GM06990 (cell line): ENCODE measurements at regions not wholly inside any gene's neighbourhood (a gene's known extent, or its start where the extent isn't known, plus 50 kb on each side); places are given as distances from the start of the nearest gene placed in this dataset.

Experiments used
- DNase-seq: peaks from one replicate; pipeline ENCODE4 v3.0.0-alpha.2; 2011; ENCODE audit not compliant: insufficient read length; ENCODE audit errors: extremely low read depth
- H3K27me3 ChIP-seq: replicated peaks from 2 replicates; pipeline ENCODE4 v1.6.0; 2011; ENCODE audit warnings: low read length; ENCODE audit not compliant: control insufficient read depth, insufficient read depth
- H3K36me3 ChIP-seq: 2 replicates; pipeline ENCODE4 v1.5.1; 2011; ENCODE audit warnings: low read length; ENCODE audit not compliant: control insufficient read depth, insufficient read depth
- H3K4me3 ChIP-seq: replicated peaks from 2 replicates; pipeline ENCODE4 v1.5.1; 2011; ENCODE audit warnings: low read depth, mild to moderate bottlenecking, control low read depth, low read length
- CTCF ChIP-seq: IDR thresholded peaks from 2 replicates; pipeline ENCODE4 v1.5.1; 2011; ENCODE audit warnings: low read length, control low read depth, mild to moderate bottlenecking, inconsistent platforms; ENCODE audit not compliant: insufficient read depth, poor library complexity, severe bottlenecking

DNA sequence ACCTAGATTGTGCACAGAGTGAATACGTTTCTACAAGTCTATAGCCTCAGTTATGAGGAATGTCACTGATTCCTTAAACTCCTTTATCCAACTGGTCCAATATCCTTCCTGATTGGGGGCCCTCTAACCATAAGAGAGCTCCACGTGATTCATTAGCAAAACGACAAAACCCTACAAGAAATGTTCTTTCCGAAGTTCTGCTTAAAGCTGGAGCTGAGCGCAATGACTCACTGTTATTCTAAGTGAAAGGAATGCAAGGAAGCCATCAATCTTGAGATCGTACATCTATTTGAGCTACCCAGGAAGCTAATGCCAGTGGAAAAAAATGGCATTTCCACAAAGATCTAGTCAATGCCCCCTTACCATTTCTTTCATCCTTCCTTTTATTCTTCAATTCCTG lies 354.9 kb upstream of the CDH20 start:
- TF ChIP-seq CTCF, result no peak
- Histone ChIP-seq H3K4me3 (no peak overlapping the region), H3K27me3 (no peaks in the 10 kb centered on the region; the same call in 1 of the 2 replicates), H3K36me3 (no peaks in the 10 kb centered on the region)
- no peak for DNase-seq

GRCh38 chr18:60980422-60981005 lies 352.7 kb upstream of the CDH20 start:
- Histone ChIP-seq H3K36me3 (no peaks in the 10 kb centered on the region), H3K27me3 (no peaks in the 10 kb centered on the region; the same call in 1 of the 2 replicates), H3K4me3 (no peak overlapping the region)
- TF ChIP-seq CTCF, result no peak
- DNase-seq, result no peak

DNA sequence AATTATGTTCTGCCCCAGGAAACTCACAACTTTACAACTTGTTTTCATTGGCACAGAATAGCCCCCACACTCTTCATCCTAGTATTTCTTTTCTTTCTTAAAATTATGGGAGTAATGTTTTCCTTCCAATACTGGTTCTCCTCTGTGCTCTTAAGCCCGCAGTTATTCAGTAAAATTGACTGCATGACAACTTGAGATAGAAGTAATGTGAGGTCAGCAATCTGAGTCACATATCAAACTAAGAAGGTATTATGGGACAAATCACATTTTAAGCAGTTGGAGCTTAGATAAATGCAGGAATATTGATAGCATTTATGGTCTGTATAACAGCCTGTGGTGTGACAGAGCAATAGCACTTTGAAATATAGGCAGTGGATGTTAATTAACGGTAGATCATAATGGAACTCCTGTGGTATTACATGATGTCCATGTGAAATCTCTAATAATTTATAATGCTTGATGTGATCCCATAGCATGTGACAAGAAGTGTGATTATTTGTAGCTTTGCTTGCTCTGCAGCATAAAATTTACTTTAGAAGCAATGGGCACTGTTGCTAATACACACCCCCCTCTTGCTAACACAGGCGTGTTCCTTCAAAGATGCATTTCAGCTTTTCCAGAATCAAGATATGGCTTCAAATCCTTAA lies 351.4 kb upstream of the CDH20 start:
- Histone ChIP-seq H3K36me3 (no peaks in the 10 kb centered on the region), H3K4me3 (no peak overlapping the region), H3K27me3 (no peaks in the 10 kb centered on the region; the same call in 1 of the 2 replicates)
- DNase-seq, result no peak
- no peak for TF ChIP-seq CTCF

GRCh38 chr18:60982329-60982695 lies 350.9 kb upstream of the CDH20 start:
- no peak for TF ChIP-seq CTCF
- Histone ChIP-seq H3K27me3 (no peaks in the 10 kb centered on the region; the same call in 1 of the 2 replicates), H3K36me3 (no peaks in the 10 kb centered on the region), H3K4me3 (no peak overlapping the region)
- DNase-seq, result no peak

DNA sequence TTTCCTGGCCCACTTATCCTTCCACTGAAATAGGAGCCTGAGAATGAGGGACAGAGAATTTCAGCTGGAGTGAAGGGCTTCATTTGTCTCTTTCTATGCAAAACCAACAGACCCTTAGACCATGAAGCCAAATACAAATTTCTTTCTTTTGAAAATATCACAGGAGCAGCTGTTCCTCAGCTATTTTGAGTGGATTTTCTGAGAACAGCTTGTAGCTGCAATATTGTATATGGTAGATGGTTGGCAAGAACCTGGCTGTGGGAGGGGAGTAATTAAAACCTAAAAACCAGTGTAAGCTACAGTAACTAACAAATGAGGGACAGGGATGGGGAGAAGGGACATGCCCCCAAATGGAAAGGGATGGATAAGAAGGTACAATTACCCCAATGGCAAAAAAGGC lies 350.3 kb upstream of the CDH20 start:
- no peak for TF ChIP-seq CTCF
- no peaks in the 10 kb centered on the region for H3K36me3 ChIP-seq
- H3K27me3 ChIP-seq, result no peaks in the 10 kb centered on the region; the same call in 1 of the 2 replicates
- DNase-seq, result no peak
- no peak overlapping the region for H3K4me3 ChIP-seq
